NCI-H82 treated with DMSO at 0.1 percent for 48 hours (cell line): ENCODE measurements at regions not wholly inside any gene's neighbourhood (a gene's known extent, or its start where the extent isn't known, plus 50 kb on each side); places are given as distances from the start of the nearest gene placed in this dataset.
"Not testable (repeated sequence)": the region's sequence is repeated elsewhere in the genome, so short reads cannot be mapped to it uniquely, and the experiment has no call there.

Experiments used
- DNase-seq: peaks from one replicate; lab custom pipeline; 2025; ENCODE audit not compliant: unreplicated experiment; lab: John Stamatoyannopoulos, UW

DNA sequence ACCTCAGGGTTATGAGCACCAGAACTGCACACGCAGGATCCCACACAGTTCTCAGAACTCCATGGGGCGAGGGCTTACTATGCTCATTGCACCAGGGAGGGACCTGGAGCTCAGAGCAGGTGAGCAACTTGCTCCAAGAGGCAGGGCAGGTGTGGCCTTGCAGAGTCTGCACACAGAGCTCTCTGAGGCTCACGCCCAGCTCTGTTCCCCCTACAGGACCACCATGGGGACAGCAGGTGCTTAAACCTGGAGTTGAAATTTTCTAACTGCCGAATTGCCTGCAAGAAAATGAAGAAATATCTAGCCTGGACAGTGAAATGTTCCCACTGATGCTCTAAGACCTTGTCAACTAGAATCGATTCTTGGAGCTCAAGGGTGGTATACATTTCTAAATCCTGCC is 49.9 kb upstream of the MSMB start:
- DNase-seq = not testable (repeated sequence)

DNA sequence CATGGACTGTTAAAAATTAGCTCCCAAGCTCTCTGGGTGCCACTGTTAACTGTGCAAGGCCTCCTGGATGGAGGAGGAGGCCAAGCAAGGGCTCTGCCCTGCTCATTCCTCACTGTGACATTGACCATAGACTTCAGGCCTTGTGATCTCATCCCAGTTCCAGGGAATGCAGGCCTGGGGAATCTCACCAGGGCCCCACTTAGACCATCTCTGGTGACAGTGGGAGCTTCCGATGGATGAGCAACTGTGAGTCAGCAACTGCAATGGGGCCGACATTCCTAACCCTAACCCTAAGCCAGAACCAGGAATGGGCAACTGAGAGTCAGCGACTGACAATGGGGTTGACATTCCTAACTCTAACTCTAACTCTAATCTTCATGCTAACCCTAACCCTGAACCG is 50.4 kb upstream of the MSMB start:
- no peak for DNase-seq

DNA sequence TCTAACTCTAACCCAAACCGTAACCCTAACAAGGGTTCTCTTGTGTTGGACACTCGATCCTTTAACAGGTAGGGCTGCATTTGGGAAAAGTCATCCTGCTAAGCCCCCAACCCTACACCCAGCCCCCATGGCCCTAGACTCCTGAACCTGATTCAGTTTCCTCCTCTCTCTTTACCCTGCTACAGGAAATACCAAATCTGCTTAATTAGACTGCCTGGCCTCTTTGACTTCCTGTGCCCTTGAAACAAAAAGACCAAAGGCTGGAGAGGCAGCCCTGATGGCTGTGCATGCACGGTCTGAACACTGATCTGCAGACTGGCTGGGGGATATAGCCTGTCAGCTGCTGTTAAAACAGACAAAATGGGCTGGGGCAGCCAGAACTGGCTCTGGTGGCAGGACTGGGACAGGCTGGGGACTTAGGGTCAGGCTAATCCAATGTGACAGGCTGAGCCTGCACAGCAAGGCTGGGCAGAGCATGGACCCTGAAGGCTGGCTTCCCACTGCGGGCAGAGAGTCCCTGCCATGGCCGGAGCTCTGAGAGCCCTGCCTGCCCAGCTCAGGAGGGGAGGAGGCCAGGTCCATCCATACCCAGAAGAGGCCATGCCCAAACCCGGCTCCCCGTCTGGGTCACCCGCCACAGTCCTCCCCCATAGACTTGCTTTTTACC is 51.0 kb upstream of the MSMB start:
- no peak for DNase-seq

DNA sequence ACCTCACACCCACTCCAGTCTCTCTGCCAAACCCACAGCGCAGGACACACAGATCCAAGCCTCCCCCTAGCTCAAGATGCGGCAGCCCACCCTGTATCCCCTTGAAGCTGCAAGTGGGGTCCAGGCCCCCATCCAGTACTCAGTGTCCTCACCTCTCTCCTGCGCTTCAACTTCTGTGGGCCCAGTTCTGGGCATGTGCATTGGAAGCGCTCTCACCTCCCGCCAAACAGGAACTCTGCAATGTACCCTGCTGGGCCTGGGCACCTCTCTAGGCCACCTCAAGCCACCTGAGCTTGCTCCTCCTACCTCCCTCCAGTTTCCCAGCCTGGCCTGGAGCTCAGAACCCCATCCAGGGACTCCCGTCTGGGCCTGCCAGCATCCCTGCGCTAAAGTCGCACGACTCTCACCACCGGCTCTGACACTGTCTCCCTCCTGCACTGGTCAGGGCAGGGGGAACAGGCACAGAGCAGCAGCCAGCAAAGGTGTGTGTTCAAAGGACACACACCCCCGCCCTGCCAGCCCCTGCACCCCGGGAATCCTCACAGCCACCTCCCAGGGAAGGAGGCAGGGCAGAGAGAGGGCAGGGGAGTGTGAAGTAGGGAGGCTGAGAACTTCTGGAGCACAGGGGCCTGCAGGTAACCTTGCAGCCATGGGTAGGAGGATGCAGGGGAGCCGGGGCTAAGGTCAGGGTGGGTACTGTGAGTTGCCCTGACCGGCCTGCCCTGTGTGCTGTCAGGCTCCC is 51.7 kb upstream of the MSMB start:
- no peak for DNase-seq

DNA sequence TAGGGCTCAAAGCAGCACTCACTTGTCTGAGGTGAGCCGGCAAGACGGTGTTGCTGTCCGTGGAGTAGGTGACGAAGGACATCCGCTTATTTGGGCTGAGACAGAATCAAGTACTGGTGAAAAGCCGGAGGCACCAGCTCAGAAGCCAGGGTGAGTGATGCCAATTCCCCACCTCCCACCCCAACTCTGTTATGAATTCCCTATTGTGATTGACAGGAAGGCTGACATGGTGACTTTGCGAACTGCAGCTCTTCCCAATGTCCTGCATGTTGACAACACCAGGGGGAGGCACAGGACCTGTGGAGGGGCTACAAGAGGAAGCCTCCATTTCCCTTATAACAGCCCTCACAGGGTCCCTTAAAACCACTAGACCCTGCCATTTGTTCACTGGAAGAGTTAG is 52.3 kb upstream of the MSMB start:
- DNase-seq = no peak

DNA sequence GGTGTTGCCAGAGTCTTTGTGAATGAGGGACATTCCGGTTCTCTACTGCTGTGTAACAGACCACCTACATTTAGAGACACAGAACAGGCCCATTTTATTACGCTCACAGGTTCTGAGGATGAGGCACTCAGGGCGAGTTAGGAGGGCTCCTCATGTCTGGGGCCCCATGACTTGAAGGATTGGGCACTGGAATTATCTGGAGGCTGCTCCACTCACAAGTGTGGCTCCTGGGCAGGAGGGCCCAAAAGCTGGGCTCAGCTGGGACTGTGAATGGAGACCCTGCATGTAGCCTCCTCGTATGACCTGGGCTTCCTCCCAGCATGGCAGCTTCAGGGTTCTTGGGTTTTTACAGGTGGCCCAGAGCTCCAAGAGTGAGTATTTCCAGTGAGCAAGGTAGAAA is 52.9 kb upstream of the MSMB start:
- not testable (repeated sequence) for DNase-seq

DNA sequence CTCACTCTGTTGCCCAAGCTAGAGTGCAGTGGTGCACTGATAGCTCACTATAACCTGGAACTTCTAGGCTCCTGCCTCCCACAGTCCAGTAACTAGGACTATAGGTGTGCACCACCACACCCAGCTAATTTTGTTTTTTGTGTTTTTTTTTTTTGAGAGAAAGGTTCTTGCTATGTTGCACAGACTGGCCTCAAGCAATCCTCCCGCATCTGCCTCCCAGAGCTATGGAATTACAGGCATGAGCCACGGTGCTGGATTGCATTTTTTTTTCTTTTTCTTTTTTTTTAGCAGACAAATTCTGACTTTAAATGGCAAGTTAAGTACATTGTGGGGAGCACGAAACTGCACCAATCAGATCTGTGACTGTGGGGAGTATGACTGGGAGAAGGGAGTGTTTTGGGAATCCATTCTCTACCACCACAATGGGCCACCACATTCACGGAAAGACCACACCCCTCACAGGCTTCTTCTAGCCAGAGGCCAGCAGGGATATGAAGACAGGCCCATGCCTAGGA is 58.1 kb upstream of the MSMB start:
- no peak for DNase-seq

DNA sequence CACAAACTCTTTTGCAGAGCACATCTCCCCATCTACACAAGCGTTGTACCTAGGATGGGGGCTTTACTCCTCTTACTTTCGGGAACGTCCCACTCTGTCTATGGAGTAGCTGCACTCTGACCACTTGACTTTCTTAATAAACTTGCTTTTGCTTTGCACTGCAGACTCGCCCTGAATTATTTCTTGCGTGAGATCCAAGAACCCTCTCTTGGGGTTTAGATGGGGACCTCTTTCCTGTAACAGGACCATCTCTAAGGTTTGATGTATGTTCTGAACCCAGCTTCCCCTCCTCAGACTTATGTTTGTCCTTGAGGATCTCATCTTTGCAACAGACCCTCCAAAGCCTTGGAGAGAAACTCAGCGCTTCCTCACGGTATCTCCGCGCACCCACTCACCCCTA is 59.3 kb upstream of the MSMB start:
- not testable (repeated sequence) for DNase-seq

DNA sequence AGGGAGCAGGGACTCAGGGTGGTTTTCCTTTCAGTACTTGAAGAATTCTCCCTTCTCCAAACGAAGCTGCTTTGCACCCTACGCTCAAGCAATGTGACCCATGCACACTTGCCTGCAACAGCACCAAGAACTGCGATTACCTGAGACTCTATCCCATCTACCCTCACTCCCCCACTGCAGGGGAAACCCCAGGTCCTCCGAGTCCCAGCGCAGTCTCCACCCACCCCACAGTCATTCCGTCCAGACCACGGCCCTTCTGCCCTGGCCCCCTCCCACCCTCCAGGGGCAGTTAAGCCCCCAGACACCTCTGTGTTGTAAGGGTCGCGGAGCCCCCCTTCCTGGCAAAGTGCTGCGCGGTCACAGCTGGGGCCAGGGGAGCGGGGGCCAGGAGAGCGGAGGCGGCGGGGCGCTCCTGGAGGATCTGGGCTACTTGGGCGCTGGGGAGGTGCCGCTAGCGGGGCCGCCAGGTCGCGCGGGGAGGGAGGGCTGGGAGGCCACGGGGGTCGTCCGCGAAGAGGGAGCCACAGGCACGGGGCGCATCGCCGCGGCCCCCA is 59.9 kb upstream of the MSMB start:
- not testable (repeated sequence) for DNase-seq

DNA sequence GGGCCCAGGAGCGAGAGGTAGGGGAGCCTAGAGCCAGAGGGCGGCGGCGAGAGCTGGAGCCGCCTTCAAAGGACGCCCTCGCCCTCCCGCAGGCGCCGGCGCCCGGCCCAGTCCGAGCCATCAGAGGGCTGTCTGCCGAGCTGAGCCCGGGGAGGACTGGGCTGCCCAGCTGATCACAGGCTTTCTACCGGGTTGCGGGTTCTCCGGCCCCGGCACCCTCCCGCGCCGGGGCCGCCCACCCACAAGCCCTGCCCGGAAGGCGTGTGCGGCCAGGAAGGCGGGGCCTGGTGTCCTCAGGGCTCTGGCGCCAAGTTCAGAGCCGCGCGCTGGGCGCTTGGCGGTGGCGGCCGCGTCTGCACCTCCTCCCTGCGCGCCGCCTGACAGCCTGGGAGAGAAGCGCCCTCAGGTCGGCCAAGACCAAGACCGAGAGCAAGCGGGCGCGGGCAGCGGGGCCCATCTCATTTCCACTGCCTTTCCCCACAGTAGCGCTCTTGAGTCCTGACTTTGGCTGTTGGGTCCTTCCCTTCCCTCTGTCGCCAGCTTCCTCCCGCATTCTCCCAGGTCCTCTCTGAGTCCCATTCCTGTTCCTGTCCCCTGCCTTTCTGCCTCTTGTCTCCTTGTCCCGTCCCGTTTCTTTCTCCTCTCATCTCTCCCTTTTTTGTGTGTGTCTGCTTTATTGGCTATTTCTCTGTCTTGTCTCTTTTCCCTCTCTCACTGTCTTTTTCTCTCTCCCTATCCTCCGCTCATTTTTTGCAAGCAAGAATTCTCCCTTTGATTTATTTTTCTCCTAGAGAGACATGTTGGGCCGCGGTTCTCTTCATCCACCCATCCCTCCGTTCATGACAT is 60.6 kb upstream of the MSMB start:
- DNase-seq = peak; percentile 30

DNA sequence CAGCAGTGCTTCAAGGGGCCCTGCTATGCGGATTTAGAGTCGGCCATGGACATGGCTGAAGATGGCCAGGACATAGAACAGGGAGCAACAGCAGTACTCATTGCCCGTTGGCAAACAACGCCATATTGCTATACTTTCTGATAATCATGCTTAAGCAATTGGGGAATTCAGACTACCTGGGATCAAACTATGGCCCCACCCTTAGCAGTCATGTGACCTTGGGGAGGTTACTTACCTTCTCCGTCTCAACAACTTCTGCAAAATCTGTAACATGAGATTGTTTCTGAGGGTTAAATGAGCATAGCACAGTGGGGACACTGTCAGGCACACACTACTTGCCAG is 62.1 kb upstream of the MSMB start:
- DNase-seq = not testable (repeated sequence)

DNA sequence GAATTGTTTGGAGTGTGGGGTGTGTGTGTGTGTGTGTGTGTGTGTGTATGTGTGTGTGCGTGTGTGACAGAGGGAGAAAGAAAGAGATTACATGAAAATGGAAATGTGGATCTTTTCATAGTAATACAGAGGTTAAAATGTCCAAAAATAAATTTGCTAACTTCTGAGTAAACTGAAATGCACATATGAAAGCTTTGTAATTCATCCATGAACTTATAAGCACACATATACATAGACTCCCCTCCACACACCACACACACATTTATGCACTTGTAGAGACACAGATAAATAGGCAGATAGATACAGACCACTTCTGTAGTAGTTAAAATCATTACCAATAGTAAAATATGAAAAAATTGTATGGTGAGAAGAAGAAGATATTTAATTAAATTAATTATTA is 108.2 kb upstream of the MSMB start:
- not testable (repeated sequence) for DNase-seq

DNA sequence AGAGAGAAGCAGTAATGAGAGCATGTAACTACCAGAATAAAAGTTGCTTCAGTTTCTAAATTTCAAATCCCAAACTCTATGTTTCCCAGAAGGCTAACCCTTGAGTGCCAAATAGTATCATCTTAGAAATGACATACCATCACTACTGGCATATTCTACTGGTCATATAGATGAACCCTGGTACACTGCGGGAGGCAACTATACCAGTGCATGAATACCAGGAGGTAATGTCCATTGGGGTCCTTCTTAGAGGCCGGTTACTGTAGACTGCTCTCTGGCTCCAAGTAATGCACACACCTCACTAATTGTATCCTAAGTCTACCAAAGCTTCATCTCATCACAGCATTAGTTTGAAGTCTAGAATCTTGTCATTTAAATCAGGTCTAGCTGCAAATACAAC is 108.6 kb upstream of the MSMB start:
- not testable (repeated sequence) for DNase-seq

DNA sequence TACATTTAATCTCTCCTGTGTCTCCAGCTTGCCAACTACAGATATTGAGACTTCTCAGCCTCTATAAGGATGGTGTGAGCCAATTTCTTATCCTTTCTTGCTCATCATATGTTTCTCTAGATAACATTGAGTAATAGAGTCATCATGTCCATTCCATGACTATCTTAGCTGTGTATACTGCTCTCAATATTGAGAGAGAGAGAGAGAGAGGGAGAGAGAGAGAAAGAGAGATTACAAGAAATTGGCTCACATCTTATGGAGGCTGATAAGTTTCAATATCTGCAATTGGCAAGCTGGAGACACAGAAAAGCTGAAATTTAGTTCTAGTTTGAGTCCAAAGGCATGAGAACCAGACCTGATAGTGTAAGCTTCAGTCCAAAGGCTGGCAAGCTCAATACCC is 110.8 kb upstream of the MSMB start:
- DNase-seq = not testable (repeated sequence)

DNA sequence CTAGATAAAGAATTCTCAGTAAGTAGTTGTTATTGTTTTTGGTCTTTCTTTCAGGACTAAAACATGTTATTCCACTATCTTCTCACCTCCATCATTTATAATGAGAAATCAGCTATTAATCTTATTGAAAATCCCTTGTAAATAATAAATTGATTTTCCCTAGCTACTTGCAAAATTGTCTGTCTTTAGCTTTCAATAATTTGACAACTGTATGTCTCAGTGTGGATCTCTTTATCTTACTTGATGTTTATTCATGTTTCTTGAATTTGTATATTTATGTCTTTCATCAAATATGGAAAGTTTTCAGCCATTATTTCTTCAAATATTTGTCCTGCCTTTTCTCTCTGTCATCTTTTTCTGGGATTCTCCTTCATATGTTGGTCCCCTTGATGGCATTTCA is 117.1 kb upstream of the ANTXRL start:
- DNase-seq = no peak

DNA sequence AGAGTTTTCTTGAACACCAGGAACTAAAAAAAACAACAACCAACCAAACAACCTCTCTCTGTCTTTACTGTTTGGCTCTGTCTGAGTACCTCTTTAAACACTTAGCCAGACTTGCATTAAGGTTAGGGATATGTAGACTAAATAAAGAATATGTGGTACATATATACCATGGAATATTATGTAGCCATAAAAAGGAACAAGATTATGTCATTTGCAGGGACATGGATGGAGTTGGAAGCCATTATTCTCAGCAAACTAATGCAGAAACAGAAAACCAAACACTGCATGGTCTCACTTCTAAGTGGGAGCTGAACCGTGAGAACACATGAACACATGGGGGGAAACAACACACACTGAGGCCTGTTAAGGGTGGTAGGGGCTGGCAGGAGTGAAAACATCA is 116.0 kb upstream of the ANTXRL start:
- DNase-seq = no peak

DNA sequence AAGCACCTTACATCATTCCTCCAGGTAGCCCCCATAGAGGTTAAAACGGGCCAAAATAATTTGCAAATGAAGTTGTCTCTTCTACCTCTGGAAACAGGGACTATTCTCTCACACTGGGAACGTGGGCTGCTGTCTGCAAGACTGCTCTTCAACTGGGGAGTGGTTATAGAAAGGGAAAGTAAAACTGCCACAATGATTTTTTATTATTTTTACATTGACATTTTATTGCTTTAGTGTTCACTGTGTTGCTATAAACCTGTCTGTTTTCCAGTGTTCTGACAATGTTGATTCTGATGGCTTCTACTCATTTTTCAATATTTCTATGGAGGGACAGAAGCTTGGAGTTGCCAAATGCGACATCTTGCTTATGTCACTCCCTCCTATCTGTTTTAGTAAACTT is 115.1 kb upstream of the ANTXRL start:
- no peak for DNase-seq

DNA sequence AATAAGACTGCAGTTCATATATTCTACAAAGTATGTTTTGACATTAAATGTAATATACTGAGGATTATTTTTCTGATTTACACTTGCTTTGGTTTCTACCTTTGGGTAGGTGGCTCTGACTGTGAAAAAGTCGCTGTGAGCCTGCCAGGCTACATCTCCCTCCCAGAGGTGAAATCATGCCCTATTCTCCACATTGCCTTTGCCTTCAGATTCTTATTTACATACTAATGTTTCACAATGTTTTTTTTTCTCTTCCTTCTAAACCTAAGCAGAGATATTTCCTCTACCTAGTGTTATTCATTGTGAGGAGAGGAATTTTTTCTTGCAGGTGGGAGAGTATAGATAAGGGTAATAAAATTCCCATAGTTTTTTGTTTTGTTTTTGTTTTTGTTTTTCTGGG is 111.5 kb upstream of the ANTXRL start:
- DNase-seq = no peak

DNA sequence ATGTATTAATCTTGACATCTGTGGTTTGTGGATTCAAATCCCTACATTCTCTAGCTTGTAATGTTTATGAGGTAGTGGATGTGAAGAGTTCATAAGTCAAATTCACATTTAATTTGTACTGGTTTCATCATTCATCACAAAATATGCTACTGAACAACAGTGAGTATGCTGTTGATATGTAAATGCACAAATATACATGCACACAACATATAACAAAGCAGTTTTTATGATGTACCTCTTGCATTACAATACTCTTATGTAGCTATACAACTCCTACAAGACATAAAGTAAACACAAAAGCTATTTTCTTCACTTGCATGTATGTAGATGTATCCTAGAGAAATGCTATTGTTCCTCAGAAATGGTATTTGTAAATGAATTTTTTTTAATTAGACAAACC is 111.0 kb upstream of the ANTXRL start:
- no peak for DNase-seq

DNA sequence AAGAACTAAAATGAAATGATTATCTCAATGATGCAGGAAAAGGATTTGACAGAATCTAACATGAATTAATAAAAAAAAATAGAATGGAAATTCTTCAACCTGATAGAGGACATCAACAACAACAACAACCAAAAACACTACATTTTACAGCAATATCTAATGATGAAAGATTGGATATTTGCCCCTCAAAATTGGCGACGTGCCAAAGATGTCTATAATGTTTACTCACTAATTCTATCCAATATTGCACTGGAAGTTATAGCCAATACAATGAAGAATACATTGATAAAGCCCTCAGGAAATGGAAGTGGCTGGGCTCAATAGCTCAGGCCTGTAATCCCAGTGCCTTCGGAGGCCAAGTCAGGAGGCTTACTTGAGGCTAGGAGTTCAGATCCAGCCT is 99.4 kb upstream of the ANTXRL start:
- not testable (repeated sequence) for DNase-seq

DNA sequence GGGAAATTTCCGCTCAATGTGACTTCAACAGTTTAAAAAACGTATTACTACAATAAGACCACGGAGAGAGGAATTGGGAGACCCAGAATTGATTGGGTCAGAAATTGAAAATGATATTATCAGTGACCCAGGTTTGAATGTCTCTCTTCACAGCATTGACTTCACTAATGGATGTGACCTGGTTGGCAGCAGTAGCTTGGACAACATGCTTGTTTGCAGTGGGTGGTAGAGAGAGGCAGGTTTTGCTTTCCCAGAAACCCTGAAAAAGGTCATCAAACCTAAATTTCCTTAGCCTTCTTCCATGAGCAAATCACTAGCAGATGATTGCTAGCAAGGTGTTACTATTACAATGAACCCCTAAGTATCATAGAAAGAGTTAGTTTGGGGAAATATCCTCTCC is 89.7 kb upstream of the ANTXRL start:
- no peak for DNase-seq

DNA sequence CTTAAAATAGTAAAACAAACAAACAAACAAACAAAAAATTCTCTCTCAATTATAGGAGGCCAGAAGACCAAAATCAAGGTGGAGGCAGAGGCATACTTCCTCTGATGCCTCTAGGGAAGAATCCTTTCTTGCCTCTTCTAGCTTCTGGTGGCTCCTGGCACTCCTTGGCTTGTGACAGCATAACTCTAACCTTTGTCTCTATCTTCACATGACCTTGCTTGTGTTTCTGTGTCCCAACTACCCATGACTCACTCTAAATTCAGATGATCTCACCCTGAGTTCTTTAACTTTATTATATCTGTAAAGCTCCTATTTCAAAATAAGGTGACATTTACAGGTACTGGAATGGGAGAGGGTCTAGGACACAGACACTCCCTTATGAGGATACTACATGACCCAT is 88.3 kb upstream of the ANTXRL start:
- DNase-seq = no peak
